HS-27A (cell line): ENCODE measurements at regions not wholly inside any gene's neighbourhood (a gene's known extent, or its start where the extent isn't known, plus 50 kb on each side); places are given as distances from the start of the nearest gene placed in this dataset.

Experiments used
- DNase-seq: peaks from one replicate; pipeline ENCODE4 v3.0.0-alpha.2; 2012; ENCODE audit warnings: low read depth, missing footprints

- DNase-seq, result no peak
Measured at GRCh38 chr2:129728035-129728972, 251.2 kb upstream of the RAB6C start.

- DNase-seq, result no peak
Measured at GRCh38 chr2:129729011-129729410, 250.5 kb upstream of the RAB6C start.

- no peak for DNase-seq
Measured at GRCh38 chr2:129729646-129730045, 249.8 kb upstream of the RAB6C start.

- no peak for DNase-seq
Measured at GRCh38 chr2:129730979-129731378, 248.5 kb upstream of the RAB6C start.

GRCh38 chr2:129731907-129732629 is 247.4 kb upstream of the RAB6C start:
- no peak for DNase-seq

- no peak for DNase-seq
Measured at GRCh38 chr2:129732630-129733026, 246.8 kb upstream of the RAB6C start.

- DNase-seq, result no peak
Measured at GRCh38 chr2:129733041-129733440, 246.4 kb upstream of the RAB6C start.

- DNase-seq, result no peak
Measured at GRCh38 chr2:129733579-129733978, 245.9 kb upstream of the RAB6C start.

- no peak for DNase-seq
Measured at GRCh38 chr2:129734343-129735034, 245.0 kb upstream of the RAB6C start.

GRCh38 chr2:129735576-129735975 is 243.9 kb upstream of the RAB6C start:
- DNase-seq, result no peak

- no peak for DNase-seq
Measured at GRCh38 chr2:129737660-129738527, 241.6 kb upstream of the RAB6C start.

GRCh38 chr2:129738799-129739198 is 240.7 kb upstream of the RAB6C start:
- DNase-seq, result no peak

GRCh38 chr2:129740504-129740903 is 239.0 kb upstream of the RAB6C start:
- DNase-seq, result no peak

- no peak for DNase-seq
Measured at GRCh38 chr2:129741165-129741564, 238.3 kb upstream of the RAB6C start.

- no peak for DNase-seq
Measured at GRCh38 chr2:129741623-129742022, 237.8 kb upstream of the RAB6C start.

- no peak for DNase-seq
Measured at GRCh38 chr2:129742415-129743180, 236.9 kb upstream of the RAB6C start.

GRCh38 chr2:129744141-129744540 is 235.3 kb upstream of the RAB6C start:
- no peak for DNase-seq

- DNase-seq, result no peak
Measured at GRCh38 chr2:129744649-129745048, 234.8 kb upstream of the RAB6C start.

GRCh38 chr2:129747500-129748125 is 231.9 kb upstream of the RAB6C start:
- DNase-seq, result no peak

GRCh38 chr2:129748250-129748649 is 231.2 kb upstream of the RAB6C start:
- no peak for DNase-seq
